Cardiac muscle cell (in vitro differentiated cells and primary cell): ENCODE measurements at regions not wholly inside any gene's neighbourhood (a gene's known extent, or its start where the extent isn't known, plus 50 kb on each side); places are given as distances from the start of the nearest gene placed in this dataset.

ENCODE experiments used
- DNase-seq, 2 donors: peaks; one replicate each; pipeline versions ENCODE4 v3.0.0 to v3.0.0-alpha.2; 2010 to 2017; ENCODE audit warnings: low read depth in 1 of 2, low spot score in 1 of 2
- H3K27ac ChIP-seq: fragments of 200-600 bp; sonication (generic); 2 replicates; pipeline ENCODE4 v1.5.1; 2016
- H3K27me3 ChIP-seq: fragments of 200-600 bp; sonication (generic); 2 replicates; pipeline ENCODE4 v1.6.0; 2016; ENCODE audit warnings: control low read depth
- H3K36me3 ChIP-seq: fragments of 200-600 bp; sonication (generic); 2 replicates; pipeline ENCODE4 v1.5.1; 2016; ENCODE audit warnings: control low read depth
- H3K4me1 ChIP-seq: fragments of 200-600 bp; sonication (generic); 2 replicates; pipeline ENCODE4 v1.8.1; 2017; ENCODE audit warnings: low read depth, mild to moderate bottlenecking, mixed run types
- H3K4me3 ChIP-seq: fragments of 200-600 bp; sonication (generic); 2 replicates; pipeline ENCODE4 v1.5.1; 2016; ENCODE audit warnings: mild to moderate bottlenecking
- H3K9me3 ChIP-seq: fragments of 200-600 bp; sonication (generic); 2 replicates; pipeline ENCODE4 v1.5.1; 2017; ENCODE audit warnings: low read depth, mild to moderate bottlenecking, control low read depth
- TF ChIP-seq, protein P1 (sequence below): IDR thresholded peaks from 2 replicates; pipeline ENCODE4 v1.5.1; 2012; ENCODE audit warnings: low read depth, mild to moderate bottlenecking, low read length

DNA sequence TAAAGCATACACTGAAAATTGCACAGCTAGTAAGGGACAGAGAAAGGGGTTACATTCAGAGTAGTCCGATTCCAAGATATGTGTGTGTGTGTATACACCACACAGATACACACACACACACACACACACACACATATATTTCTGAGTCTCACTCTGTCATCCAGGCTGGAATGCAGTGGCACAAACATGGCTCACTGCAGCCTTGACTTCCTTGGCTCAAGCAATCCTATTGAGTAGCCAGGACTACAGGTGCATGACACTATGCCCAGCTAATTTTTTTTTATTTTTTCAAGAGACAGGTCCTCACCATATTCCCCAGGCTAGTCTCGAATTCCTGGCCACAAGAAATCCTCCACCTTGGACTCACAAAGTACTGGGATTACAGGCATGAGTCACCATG lies 68.1 kb upstream of the ITPRID2 start:
- Histone ChIP-seq H3K4me1 (peaks cover 4% of the 10 kb centered on the region), H3K27ac (no peak overlapping the region), H3K27me3 (no peaks in the 10 kb centered on the region), H3K36me3 (no peaks in the 10 kb centered on the region), H3K9me3 (no peaks in the 10 kb centered on the region), H3K4me3 (no peak overlapping the region)
- TF ChIP-seq, protein P1, sequence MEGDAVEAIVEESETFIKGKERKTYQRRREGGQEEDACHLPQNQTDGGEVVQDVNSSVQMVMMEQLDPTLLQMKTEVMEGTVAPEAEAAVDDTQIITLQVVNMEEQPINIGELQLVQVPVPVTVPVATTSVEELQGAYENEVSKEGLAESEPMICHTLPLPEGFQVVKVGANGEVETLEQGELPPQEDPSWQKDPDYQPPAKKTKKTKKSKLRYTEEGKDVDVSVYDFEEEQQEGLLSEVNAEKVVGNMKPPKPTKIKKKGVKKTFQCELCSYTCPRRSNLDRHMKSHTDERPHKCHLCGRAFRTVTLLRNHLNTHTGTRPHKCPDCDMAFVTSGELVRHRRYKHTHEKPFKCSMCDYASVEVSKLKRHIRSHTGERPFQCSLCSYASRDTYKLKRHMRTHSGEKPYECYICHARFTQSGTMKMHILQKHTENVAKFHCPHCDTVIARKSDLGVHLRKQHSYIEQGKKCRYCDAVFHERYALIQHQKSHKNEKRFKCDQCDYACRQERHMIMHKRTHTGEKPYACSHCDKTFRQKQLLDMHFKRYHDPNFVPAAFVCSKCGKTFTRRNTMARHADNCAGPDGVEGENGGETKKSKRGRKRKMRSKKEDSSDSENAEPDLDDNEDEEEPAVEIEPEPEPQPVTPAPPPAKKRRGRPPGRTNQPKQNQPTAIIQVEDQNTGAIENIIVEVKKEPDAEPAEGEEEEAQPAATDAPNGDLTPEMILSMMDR = no peak
- DNase-seq = no peak

DNA sequence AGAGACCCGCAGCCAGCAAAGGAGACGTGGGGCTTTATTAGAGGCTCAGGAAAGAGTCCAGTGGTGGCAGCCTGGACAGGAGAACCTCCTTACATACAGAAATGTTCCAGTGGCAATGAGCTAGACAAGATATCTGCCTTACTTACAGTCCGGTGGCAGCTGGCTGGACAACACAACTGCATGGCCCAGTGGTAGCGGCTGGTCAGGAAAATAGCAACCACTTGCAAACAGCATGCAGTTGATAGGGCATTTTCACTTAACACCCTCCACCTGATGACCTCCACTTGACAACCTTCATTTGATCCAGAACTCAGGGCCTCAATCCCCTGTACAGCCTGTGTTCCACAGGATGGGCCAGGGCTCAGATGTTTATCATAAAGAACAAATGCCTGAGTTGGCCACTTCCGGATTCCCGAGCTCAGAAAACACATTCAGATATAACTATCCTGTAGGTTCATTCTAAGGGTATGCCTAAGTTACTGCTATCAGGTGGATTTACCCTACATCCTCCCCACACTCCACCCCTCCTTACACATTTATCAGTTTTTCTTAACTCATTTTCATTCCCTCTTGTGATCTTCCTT lies 63.3 kb upstream of the ITPRID2 start:
- Histone ChIP-seq H3K4me1 (no peaks in the 10 kb centered on the region), H3K36me3 (no peaks in the 10 kb centered on the region), H3K27ac (no peak overlapping the region), H3K4me3 (no peak overlapping the region), H3K27me3 (peaks cover 22% of the 10 kb centered on the region), H3K9me3 (no peaks in the 10 kb centered on the region)
- DNase-seq = no peak
- TF ChIP-seq, protein P1 = no peak

DNA sequence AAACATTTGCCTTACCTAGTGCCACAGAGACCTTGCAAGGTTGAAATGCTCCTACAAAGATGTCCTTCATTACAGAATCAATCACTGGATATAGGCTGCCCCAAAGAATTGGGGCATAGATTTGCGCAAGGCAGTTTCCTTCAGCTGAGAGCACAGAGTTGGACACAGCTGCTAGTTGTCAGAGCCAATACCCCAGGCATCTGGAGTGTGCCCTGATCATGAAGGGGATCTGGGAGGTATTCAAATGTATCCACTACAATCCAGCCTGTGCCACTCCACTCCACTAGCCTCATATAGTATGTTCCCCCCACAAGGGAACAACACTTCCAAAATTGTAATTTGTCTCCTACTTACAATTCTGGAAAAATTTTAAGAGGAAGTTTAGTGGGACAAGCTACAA lies 62.3 kb upstream of the ITPRID2 start:
- DNase-seq = no peak
- H3K4me1 ChIP-seq = no peaks in the 10 kb centered on the region
- peaks cover 22% of the 10 kb centered on the region for H3K27me3 ChIP-seq
- H3K4me3 ChIP-seq = no peak overlapping the region
- H3K36me3 ChIP-seq = no peaks in the 10 kb centered on the region
- H3K9me3 ChIP-seq = no peaks in the 10 kb centered on the region
- TF ChIP-seq, protein P1 = no peak
- no peak overlapping the region for H3K27ac ChIP-seq

DNA sequence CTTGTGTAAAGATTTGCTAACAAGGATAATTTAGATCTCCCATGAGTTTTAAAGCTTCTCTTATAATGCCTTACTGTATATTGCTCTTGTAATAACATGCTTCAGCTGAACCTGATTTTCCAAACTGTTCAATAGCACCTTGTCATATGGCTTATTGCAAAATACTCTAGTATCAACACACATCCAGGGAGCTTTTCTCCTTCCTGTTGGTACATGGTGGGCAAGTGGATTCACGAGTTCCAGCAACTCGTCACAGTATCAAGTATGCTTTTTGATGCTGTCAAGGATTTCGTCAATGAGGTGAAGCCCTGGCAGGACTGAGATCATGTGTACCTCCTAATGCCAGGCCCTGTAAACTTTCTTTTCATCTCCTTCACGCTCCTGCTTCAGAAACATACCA lies 59.5 kb upstream of the ITPRID2 start:
- Histone ChIP-seq H3K4me3 (no peak overlapping the region), H3K4me1 (no peaks in the 10 kb centered on the region), H3K27ac (no peak overlapping the region), H3K27me3 (peaks cover 22% of the 10 kb centered on the region), H3K9me3 (no peaks in the 10 kb centered on the region), H3K36me3 (no peaks in the 10 kb centered on the region)
- TF ChIP-seq, protein P1 = no peak
- DNase-seq = no peak

DNA sequence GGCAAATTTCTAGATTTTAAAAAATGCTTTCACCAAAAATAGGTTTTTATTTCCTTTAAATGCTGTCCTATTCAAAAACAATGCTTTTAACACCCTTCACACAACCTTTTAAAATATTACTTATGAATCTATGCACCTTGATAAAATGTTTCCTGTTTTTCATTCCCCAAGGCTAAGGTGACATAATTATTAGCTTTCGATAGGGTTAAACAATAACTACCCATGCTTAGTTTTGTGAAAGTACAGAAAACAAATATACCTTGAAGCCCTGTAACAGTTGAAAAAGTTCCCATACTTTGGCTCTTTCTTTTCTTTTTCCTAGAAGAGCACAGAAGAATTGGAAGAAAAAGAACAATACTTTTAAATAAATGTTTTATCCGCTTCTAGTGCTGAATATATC lies 54.9 kb upstream of the ITPRID2 start:
- H3K4me1 ChIP-seq = no peaks in the 10 kb centered on the region
- H3K36me3 ChIP-seq = no peaks in the 10 kb centered on the region
- TF ChIP-seq, protein P1 = no peak
- H3K27ac ChIP-seq = no peak overlapping the region
- no peak for DNase-seq
- H3K27me3 ChIP-seq = peaks cover 12% of the 10 kb centered on the region
- H3K9me3 ChIP-seq = no peaks in the 10 kb centered on the region
- no peak overlapping the region for H3K4me3 ChIP-seq

DNA sequence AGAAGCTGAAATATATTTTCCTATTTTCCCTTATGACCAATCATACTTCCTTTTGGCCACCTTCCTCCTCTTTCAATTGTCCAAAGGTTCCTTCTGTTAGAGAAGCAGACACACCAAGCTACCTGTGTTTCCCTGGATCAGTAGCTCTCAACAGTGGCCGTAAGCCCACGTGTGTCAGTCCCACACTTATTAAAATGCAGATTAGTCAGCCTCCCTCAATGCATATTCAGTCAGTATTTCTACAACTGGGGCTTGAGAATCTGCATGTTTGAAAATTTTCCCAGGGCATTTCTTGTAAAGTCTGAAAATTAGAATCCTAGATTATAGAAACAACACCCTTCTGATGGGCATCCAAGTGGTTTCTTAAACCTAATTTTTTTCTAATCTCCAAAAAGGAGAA lies 54.0 kb upstream of the ITPRID2 start:
- TF ChIP-seq, protein P1 = no peak
- no peaks in the 10 kb centered on the region for H3K36me3 ChIP-seq

More for the DNA sequence above, 54.0 kb upstream of the ITPRID2 start:
- no peak overlapping the region for H3K4me3 ChIP-seq
- no peaks in the 10 kb centered on the region for H3K4me1 ChIP-seq
- H3K27me3 ChIP-seq = peaks cover 22% of the 10 kb centered on the region
- H3K9me3 ChIP-seq = no peaks in the 10 kb centered on the region
- H3K27ac ChIP-seq = no peak overlapping the region
- DNase-seq = no peak
